ENCODE measurements at regions not wholly inside any gene's neighbourhood (a gene's known extent, or its start where the extent isn't known, plus 50 kb on each side); places are given as distances from the start of the nearest gene placed in this dataset.

GRCh38 chr2:66895206-66895605 lies 460.3 kb downstream of the MEIS1 start:
- dilution Hi-C loops (cut with MboI; ENCODE audit: extremely low pct_ligation_motif_present, low sequenced_read_pairs), result no loop called here

More at GRCh38 chr2:66895206-66895605, 460.3 kb downstream of the MEIS1 start:
- no peak overlapping the region for H3K27ac ChIP-seq (ENCODE audit: insufficient read depth, low read depth, low read length)
- no TSS peak for BruUV-seq (replicated peaks)
- CTCF ChIA-PET, result no interaction called here
- H3K9ac ChIP-seq (replicated peaks; ENCODE audit: extremely low read depth, insufficient read depth, low read length), result no peak overlapping the region
- DNase-seq (ENCODE audit: low read depth, low spot score) (no peak), FAIRE-seq (no peak)
- H3K27me3 ChIP-seq (ENCODE audit: control insufficient read depth in 2 of 2, insufficient read depth in 2 of 2, low read length in 2 of 2), result no peaks in the 10 kb centered on the region
- H3K4me1 ChIP-seq (ENCODE audit: control insufficient read depth, extremely low read depth, insufficient read depth, low read length), result no peaks in the 10 kb centered on the region
- no peak overlapping the region for H3K4me2 ChIP-seq (ENCODE audit: insufficient read depth, low read length)
- H3K4me3 ChIP-seq (replicated peaks in 1 of 3; ENCODE audit: insufficient read depth in 1 of 3, low read depth in 1 of 3, low read length in 3 of 3), result no peak overlapping the region
- no peaks in the 10 kb centered on the region for H3K79me2 ChIP-seq (ENCODE audit: control insufficient read depth, insufficient read depth, low read length)
- POLR2A ChIA-PET, result no interaction called here
- TF ChIP-seq CTCF (IDR thresholded peaks at IDR 0.05; ENCODE audit: extremely low read depth in 1 of 2, insufficient read depth in 1 of 2, low read depth in 1 of 2, low read length in 2 of 2), result no peak
- no peak for TF ChIP-seq MAX (IDR thresholded peaks at IDR 0.05; ENCODE audit: insufficient read depth, insufficient read length)
- no peak for TF ChIP-seq POLR2A (IDR thresholded peaks at IDR 0.05; ENCODE audit: low read depth, low read length)
- no peak for TF ChIP-seq MYC (IDR thresholded peaks at IDR 0.05; ENCODE audit: low read depth, low read length)
- no peak for TF ChIP-seq GATA2 (IDR thresholded peaks at IDR 0.05; ENCODE audit: insufficient read depth, insufficient read length, low read depth, low read length)
- TF ChIP-seq EZH2 (IDR thresholded peaks at IDR 0.05; ENCODE audit: borderline replicate concordance, low read depth, low read length, severe bottlenecking), result no peak
- no peak for TF ChIP-seq JUN (IDR thresholded peaks at IDR 0.05; ENCODE audit: borderline replicate concordance, insufficient read depth, insufficient read length, low read depth)
- TF ChIP-seq FOS (IDR thresholded peaks at IDR 0.05; ENCODE audit: borderline replicate concordance, insufficient read depth, low read length), result no peak
- no peak for TF ChIP-seq POLR2AphosphoS5 (IDR thresholded peaks at IDR 0.05; ENCODE audit: insufficient read depth, low read depth, low read length)
- H2AFZ ChIP-seq (ENCODE audit: low read depth, low read length), result no peak overlapping the region
- H3K9me1 ChIP-seq (replicated peaks; ENCODE audit: control insufficient read depth, extremely low read depth, insufficient read depth, low read length), result no peaks in the 10 kb centered on the region
- no peaks in the 10 kb centered on the region for H4K20me1 ChIP-seq (replicated peaks; ENCODE audit: control insufficient read depth, extremely low read depth, insufficient read depth, low read length)
- H3K36me3 ChIP-seq (ENCODE audit: control insufficient read depth in 2 of 2, extremely low read depth in 1 of 2, insufficient read depth in 2 of 2, low read length in 2 of 2), result no peaks in the 10 kb centered on the region
- intact Hi-C loops (cut with micrococcal nuclease), result no loop called here
- no peaks in the 10 kb centered on the region for H3K9me3 ChIP-seq (replicated peaks; ENCODE audit: control insufficient read depth, insufficient read depth, low read length)

Measured in endothelial cell of umbilical vein (primary cell).